ENCODE measurements at regions not wholly inside any gene's neighbourhood (a gene's known extent, or its start where the extent isn't known, plus 50 kb on each side); places are given as distances from the start of the nearest gene placed in this dataset.

DNA sequence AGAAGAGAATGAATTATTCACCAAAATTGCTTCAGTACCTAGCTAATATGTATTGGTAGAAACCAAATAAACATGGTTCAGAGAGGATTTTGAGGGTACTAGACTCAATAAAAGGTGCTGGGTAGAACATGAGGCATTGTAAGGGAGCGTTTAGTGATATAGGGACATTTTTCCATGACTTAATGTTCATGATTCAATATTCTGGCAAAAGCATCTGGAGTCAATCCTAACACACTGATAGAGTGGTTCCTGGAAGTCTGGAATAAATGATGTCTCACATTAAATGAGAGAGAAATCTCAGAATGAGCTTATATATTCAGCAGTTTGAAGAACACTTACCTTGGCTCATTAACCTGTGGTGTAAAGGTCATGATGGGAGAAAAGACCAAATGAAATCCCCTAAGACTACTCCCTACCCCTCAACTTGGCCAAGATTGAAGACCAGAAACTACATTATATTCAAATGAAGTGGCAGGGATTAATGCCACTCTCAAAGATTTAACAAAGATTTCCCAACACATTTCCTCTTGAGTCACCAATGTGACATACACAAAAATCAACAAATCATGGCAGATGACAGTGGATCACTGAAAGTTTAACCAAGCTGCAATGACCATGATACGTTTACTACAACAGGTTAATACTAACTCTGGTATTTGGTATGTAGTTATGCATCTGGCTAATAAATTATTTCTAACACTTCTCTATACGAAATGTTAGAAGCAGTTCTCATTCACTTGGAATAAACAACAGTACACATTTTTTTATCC is 309.5 kb downstream of the SATB2 start:
- TF ChIP-seq, protein P1, sequence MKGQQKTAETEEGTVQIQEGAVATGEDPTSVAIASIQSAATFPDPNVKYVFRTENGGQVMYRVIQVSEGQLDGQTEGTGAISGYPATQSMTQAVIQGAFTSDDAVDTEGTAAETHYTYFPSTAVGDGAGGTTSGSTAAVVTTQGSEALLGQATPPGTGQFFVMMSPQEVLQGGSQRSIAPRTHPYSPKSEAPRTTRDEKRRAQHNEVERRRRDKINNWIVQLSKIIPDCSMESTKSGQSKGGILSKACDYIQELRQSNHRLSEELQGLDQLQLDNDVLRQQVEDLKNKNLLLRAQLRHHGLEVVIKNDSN (IDR thresholded peaks at IDR 0.05) = no peak
- no peak for TF ChIP-seq TCF12 (IDR thresholded peaks at IDR 0.05; ENCODE audit: low read depth)
- TF ChIP-seq YY1 (IDR thresholded peaks at IDR 0.05; ENCODE audit: low read depth) = no peak
- TF ChIP-seq EP300 (IDR thresholded peaks at IDR 0.05; ENCODE audit: borderline replicate concordance) = no peak
- TF ChIP-seq EGR1 (IDR thresholded peaks at IDR 0.05) = no peak
- no peak for TF ChIP-seq RAD21 (IDR thresholded peaks at IDR 0.05; ENCODE audit: low read depth)
- no peak for TF ChIP-seq CEBPB (IDR thresholded peaks at IDR 0.05)
- TF ChIP-seq, protein P2, sequence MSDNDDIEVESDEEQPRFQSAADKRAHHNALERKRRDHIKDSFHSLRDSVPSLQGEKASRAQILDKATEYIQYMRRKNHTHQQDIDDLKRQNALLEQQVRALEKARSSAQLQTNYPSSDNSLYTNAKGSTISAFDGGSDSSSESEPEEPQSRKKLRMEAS (IDR thresholded peaks at IDR 0.05) = no peak
- TF ChIP-seq TEAD4 (IDR thresholded peaks at IDR 0.05) = no peak

DNA sequence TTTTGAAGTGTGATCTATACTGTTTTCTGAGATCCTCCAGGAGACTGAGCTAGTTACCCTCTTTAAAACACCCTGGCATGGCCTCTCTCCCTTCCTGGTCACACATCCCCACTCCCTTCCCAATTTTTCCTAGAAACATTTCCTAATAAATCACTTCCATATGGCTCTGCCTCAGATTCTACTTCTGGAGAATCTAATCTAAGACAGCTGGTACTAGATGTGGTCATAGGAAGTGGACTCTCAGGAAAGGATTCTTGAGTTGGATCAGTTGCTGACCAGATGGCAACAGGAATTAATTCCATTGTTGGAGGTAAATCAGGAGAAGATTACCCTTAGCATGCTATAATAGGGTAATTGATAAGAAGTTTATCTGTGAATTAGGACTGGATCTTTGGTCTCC is 310.5 kb downstream of the SATB2 start:
- TF ChIP-seq CREB1 (IDR thresholded peaks at IDR 0.05; ENCODE audit: low read depth) = no peak
- TF ChIP-seq, protein P2 (IDR thresholded peaks at IDR 0.05) = no peak
- no peak for TF ChIP-seq TAF1 (IDR thresholded peaks at IDR 0.05; ENCODE audit: low read depth)
- no peak for TF ChIP-seq ZBTB7A (IDR thresholded peaks at IDR 0.05; ENCODE audit: low read depth)
- TF ChIP-seq EGR1 (IDR thresholded peaks at IDR 0.05) = no peak
- no peak for TF ChIP-seq CEBPB (IDR thresholded peaks at IDR 0.05)
- TF ChIP-seq, protein P3, sequence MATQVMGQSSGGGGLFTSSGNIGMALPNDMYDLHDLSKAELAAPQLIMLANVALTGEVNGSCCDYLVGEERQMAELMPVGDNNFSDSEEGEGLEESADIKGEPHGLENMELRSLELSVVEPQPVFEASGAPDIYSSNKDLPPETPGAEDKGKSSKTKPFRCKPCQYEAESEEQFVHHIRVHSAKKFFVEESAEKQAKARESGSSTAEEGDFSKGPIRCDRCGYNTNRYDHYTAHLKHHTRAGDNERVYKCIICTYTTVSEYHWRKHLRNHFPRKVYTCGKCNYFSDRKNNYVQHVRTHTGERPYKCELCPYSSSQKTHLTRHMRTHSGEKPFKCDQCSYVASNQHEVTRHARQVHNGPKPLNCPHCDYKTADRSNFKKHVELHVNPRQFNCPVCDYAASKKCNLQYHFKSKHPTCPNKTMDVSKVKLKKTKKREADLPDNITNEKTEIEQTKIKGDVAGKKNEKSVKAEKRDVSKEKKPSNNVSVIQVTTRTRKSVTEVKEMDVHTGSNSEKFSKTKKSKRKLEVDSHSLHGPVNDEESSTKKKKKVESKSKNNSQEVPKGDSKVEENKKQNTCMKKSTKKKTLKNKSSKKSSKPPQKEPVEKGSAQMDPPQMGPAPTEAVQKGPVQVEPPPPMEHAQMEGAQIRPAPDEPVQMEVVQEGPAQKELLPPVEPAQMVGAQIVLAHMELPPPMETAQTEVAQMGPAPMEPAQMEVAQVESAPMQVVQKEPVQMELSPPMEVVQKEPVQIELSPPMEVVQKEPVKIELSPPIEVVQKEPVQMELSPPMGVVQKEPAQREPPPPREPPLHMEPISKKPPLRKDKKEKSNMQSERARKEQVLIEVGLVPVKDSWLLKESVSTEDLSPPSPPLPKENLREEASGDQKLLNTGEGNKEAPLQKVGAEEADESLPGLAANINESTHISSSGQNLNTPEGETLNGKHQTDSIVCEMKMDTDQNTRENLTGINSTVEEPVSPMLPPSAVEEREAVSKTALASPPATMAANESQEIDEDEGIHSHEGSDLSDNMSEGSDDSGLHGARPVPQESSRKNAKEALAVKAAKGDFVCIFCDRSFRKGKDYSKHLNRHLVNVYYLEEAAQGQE (IDR thresholded peaks at IDR 0.05; ENCODE audit: low read depth) = no peak
- TF ChIP-seq TEAD4 (IDR thresholded peaks at IDR 0.05) = no peak
- TF ChIP-seq YY1 (IDR thresholded peaks at IDR 0.05; ENCODE audit: low read depth) = no peak
- TF ChIP-seq, protein P1 (IDR thresholded peaks at IDR 0.05) = no peak
- no peak for TF ChIP-seq FOXM1 (IDR thresholded peaks at IDR 0.05; ENCODE audit: borderline replicate concordance, low read depth)
- no peak for TF ChIP-seq RAD21 (IDR thresholded peaks at IDR 0.05; ENCODE audit: low read depth)
- no peak for TF ChIP-seq EP300 (IDR thresholded peaks at IDR 0.05; ENCODE audit: borderline replicate concordance)
- no peak for TF ChIP-seq NFIC (IDR thresholded peaks at IDR 0.05)

DNA sequence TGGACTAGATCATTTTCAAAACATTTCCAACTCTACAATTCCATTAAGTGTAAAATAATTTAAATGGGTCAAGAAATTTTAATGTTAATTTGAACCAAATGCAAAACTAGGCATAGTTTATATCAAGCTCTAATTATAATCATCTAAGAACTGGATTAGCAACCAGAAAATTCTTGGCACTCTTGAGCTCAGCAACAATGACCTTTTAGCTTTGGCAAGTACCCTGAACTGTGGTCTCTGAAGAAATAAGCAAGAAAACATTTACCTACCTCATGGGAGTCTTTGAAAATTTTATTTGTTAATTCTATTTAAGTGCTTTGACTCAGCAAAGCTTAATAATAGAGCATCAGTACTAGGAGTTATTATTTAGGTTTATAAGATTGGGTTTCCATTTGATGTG is 313.2 kb downstream of the SATB2 start:
- TF ChIP-seq EP300 (IDR thresholded peaks at IDR 0.05; ENCODE audit: borderline replicate concordance) (no peak), TCF12 (IDR thresholded peaks at IDR 0.05; ENCODE audit: low read depth) (no peak), NFIC (IDR thresholded peaks at IDR 0.05) (no peak), TEAD4 (IDR thresholded peaks at IDR 0.05) (no peak), EGR1 (IDR thresholded peaks at IDR 0.05) (no peak), CEBPB (IDR thresholded peaks at IDR 0.05) (no peak), ZBTB7A (IDR thresholded peaks at IDR 0.05; ENCODE audit: low read depth) (no peak), CREB1 (IDR thresholded peaks at IDR 0.05; ENCODE audit: low read depth) (no peak), YY1 (IDR thresholded peaks at IDR 0.05; ENCODE audit: low read depth) (no peak)
- TF ChIP-seq, protein P2 (IDR thresholded peaks at IDR 0.05) = no peak
- TF ChIP-seq, protein P3 (IDR thresholded peaks at IDR 0.05; ENCODE audit: low read depth) = no peak

DNA sequence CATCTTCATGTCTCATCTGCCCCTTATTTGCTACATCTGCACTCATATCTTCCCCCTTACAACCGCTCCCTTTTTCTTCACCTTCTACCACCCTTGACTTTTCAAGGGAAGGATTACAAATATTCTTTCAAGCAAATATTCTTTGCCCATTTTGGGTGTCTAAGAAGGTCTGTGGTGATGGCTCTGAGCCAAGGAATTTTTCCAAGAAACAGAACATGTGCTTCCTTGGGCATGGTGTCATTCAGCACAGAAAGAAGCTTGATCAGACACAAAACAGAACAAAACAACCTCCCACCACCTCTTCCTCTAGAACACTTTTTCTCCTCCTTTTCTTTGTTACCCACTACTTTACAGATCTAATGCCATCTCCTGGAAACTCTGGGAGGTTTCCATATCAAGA is 313.7 kb downstream of the SATB2 start:
- TF ChIP-seq NFIC (IDR thresholded peaks at IDR 0.05) = no peak
- no peak for TF ChIP-seq FOXM1 (IDR thresholded peaks at IDR 0.05; ENCODE audit: borderline replicate concordance, low read depth)
- TF ChIP-seq EGR1 (IDR thresholded peaks at IDR 0.05) = no peak
- no peak for TF ChIP-seq ZBTB7A (IDR thresholded peaks at IDR 0.05; ENCODE audit: low read depth)
- no peak for TF ChIP-seq TAF1 (IDR thresholded peaks at IDR 0.05; ENCODE audit: low read depth)
- TF ChIP-seq YY1 (IDR thresholded peaks at IDR 0.05; ENCODE audit: low read depth) = no peak
- TF ChIP-seq, protein P2 (IDR thresholded peaks at IDR 0.05) = no peak
- TF ChIP-seq CEBPB (IDR thresholded peaks at IDR 0.05) = no peak
- no peak for TF ChIP-seq CREB1 (IDR thresholded peaks at IDR 0.05; ENCODE audit: low read depth)
- TF ChIP-seq EP300 (IDR thresholded peaks at IDR 0.05; ENCODE audit: borderline replicate concordance) = no peak
- no peak for TF ChIP-seq TEAD4 (IDR thresholded peaks at IDR 0.05)
- TF ChIP-seq, protein P3 (IDR thresholded peaks at IDR 0.05; ENCODE audit: low read depth) = no peak
- TF ChIP-seq, protein P1 (IDR thresholded peaks at IDR 0.05) = no peak
- TF ChIP-seq RAD21 (IDR thresholded peaks at IDR 0.05; ENCODE audit: low read depth) = no peak
- no peak for TF ChIP-seq TCF12 (IDR thresholded peaks at IDR 0.05; ENCODE audit: low read depth)

Data from Ishikawa (cell line).